ENCODE measurements at regions not wholly inside any gene's neighbourhood (a gene's known extent, or its start where the extent isn't known, plus 50 kb on each side); places are given as distances from the start of the nearest gene placed in this dataset.

DNA sequence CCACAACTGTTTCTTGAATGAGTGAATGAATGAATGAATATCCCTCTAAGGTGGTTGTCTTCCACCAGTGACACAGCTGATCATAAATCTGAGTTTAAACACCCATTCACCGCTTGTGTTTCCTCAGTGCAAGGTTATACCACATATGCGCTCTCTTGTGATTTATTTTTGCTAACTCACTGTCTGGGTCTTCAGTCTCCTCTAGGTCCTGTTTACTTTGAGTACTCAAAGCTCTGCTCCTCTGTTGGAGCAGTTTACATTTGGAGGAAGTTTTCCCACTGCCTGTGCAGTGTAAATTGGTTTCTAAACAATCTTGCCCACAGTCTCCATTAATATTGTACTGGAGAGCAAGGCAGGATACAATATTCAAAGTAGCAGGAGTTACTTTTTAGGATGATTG is 212.6 kb upstream of the JADE1 start:
- no peak overlapping the region for H3K4me2 ChIP-seq (ENCODE audit: insufficient read depth, low read length, poor library complexity, severe bottlenecking)
- DNase-seq (ENCODE audit: low spot score) = no peak
- H3K23ac ChIP-seq (ENCODE audit: low read depth, low read length, poor library complexity) = no peak overlapping the region
- H3K14ac ChIP-seq (ENCODE audit: low read length) = no peak overlapping the region
- no peak overlapping the region for H2BK5ac ChIP-seq (ENCODE audit: low read length)
- WGBS, 2 donors (ENCODE audit: extremely low coverage in 2 of 2, insufficient read length in 2 of 2, insufficient replicate concordance in 1 of 2) = no CpG with 5 or more reads among the region's 2 CpGs
- no peak overlapping the region for H2AK5ac ChIP-seq (ENCODE audit: low read depth, low read length)
- no peaks in the 10 kb centered on the region for H3K79me1 ChIP-seq (ENCODE audit: low read depth, low read length)
- H3K9ac ChIP-seq (ENCODE audit: low read depth, low read length, poor library complexity) = no peak overlapping the region
- no peak overlapping the region for H3K4me3 ChIP-seq (ENCODE audit: low read length in 2 of 2)
- no peak overlapping the region for H2BK15ac ChIP-seq (ENCODE audit: low read length)
- peaks cover 0 to 5% of the 10 kb centered on the region in 2 donors for H3K9me3 ChIP-seq (replicated peaks in 1 of 2; ENCODE audit: control insufficient read depth in 2 of 2, insufficient read depth in 1 of 2, low read depth in 1 of 2, low read length in 2 of 2)
- no peak overlapping the region for H4K91ac ChIP-seq (ENCODE audit: low read depth, low read length, poor library complexity)
- no peak overlapping the region for H2BK12ac ChIP-seq (ENCODE audit: low read length)
- H3K27ac ChIP-seq (replicated peaks; ENCODE audit: low read length) = no peak overlapping the region
- no peak overlapping the region for H3K18ac ChIP-seq (ENCODE audit: low read length)
- H2BK120ac ChIP-seq (ENCODE audit: low read depth, low read length) = no peak overlapping the region
- H2AFZ ChIP-seq (ENCODE audit: low read length) = no peak overlapping the region
- no peak overlapping the region for H3K4ac ChIP-seq (ENCODE audit: low read length)
- no peaks in the 10 kb centered on the region for H3K27me3 ChIP-seq (ENCODE audit: control insufficient read depth in 3 of 3, insufficient read depth in 3 of 3, low read depth in 1 of 3, low read length in 3 of 3)
- no peaks in the 10 kb centered on the region for H3K36me3 ChIP-seq (replicated peaks in 1 of 2; ENCODE audit: control insufficient read depth in 2 of 2, insufficient read depth in 2 of 2, low read length in 2 of 2)
- H4K8ac ChIP-seq (ENCODE audit: low read depth, low read length) = no peak overlapping the region
- H3K4me1 ChIP-seq (ENCODE audit: control insufficient read depth in 2 of 2, insufficient read depth in 1 of 2, low read depth in 1 of 2, low read length in 2 of 2) = peaks cover 15 to 16% of the 10 kb centered on the region in 2 donors

DNA sequence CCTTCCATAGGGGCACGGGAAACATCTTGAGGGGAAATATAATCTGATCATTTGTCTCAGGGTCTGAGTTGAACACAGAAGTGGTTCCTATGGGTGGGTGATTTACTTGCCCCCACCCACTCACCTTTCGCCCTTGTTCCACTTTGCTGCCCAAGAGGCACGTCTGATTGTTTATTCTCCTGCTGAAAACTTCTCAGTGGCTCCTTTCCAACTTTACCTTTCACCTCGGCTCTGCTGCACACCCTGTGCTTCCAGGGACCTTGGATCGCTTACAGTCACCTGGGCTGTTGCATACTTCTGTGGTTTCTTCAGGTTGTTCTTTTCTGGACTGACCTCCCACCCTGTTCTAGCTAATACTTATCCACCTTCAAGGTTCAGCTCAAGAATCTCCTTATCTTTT is 213.4 kb upstream of the JADE1 start:
- no peak overlapping the region for H2BK5ac ChIP-seq (ENCODE audit: low read length)
- no peaks in the 10 kb centered on the region for H3K79me1 ChIP-seq (ENCODE audit: low read depth, low read length)
- WGBS, 2 donors (ENCODE audit: extremely low coverage in 2 of 2, insufficient read length in 2 of 2, insufficient replicate concordance in 1 of 2) = no CpG with 5 or more reads among the region's 5 CpGs

GRCh38 chr4:128591482-128591881 is 218.0 kb upstream of the JADE1 start:
- Histone ChIP-seq H2BK12ac (ENCODE audit: low read length) (no peak overlapping the region), H3K18ac (ENCODE audit: low read length) (no peak overlapping the region), H2AK5ac (ENCODE audit: low read depth, low read length) (no peak overlapping the region), H3K36me3 (replicated peaks in 1 of 2; ENCODE audit: control insufficient read depth in 2 of 2, insufficient read depth in 2 of 2, low read length in 2 of 2) (no peaks in the 10 kb centered on the region), H3K9ac (ENCODE audit: low read depth, low read length, poor library complexity) (no peak overlapping the region), H2BK15ac (ENCODE audit: low read length) (no peak overlapping the region), H3K4ac (ENCODE audit: low read length) (no peak overlapping the region), H3K23ac (ENCODE audit: low read depth, low read length, poor library complexity) (no peak overlapping the region), H2BK120ac (ENCODE audit: low read depth, low read length) (no peak overlapping the region), H4K91ac (ENCODE audit: low read depth, low read length, poor library complexity) (no peak overlapping the region), H4K8ac (ENCODE audit: low read depth, low read length) (no peak overlapping the region), H3K14ac (ENCODE audit: low read length) (no peak overlapping the region), H3K79me1 (ENCODE audit: low read depth, low read length) (no peaks in the 10 kb centered on the region), H3K27ac (replicated peaks; ENCODE audit: low read length) (no peak overlapping the region), H3K4me3 (ENCODE audit: low read length in 2 of 2) (no peak overlapping the region), H3K27me3 (ENCODE audit: control insufficient read depth in 3 of 3, insufficient read depth in 3 of 3, low read depth in 1 of 3, low read length in 3 of 3) (no peaks in the 10 kb centered on the region), H3K4me1 (ENCODE audit: control insufficient read depth in 2 of 2, insufficient read depth in 1 of 2, low read depth in 1 of 2, low read length in 2 of 2) (no peaks in the 10 kb centered on the region), H3K9me3 (replicated peaks in 1 of 2; ENCODE audit: control insufficient read depth in 2 of 2, insufficient read depth in 1 of 2, low read depth in 1 of 2, low read length in 2 of 2) (peaks cover 0 to 3% of the 10 kb centered on the region in 2 donors), H2AFZ (ENCODE audit: low read length) (no peak overlapping the region), H3K4me2 (ENCODE audit: insufficient read depth, low read length, poor library complexity, severe bottlenecking) (no peak overlapping the region), H2BK5ac (ENCODE audit: low read length) (no peak overlapping the region)
- no peak for DNase-seq (ENCODE audit: low spot score)
- WGBS, 2 donors (ENCODE audit: extremely low coverage in 2 of 2, insufficient read length in 2 of 2, insufficient replicate concordance in 1 of 2) = no CpG with 5 or more reads among the region's 9 CpGs

More for the DNA sequence above, 213.4 kb upstream of the JADE1 start:
- H3K4ac ChIP-seq (ENCODE audit: low read length) = no peak overlapping the region
- peaks cover 8 to 9% of the 10 kb centered on the region in 2 donors for H3K4me1 ChIP-seq (ENCODE audit: control insufficient read depth in 2 of 2, insufficient read depth in 1 of 2, low read depth in 1 of 2, low read length in 2 of 2)
- H3K18ac ChIP-seq (ENCODE audit: low read length) = no peak overlapping the region
- peaks cover 0 to 5% of the 10 kb centered on the region in 2 donors for H3K9me3 ChIP-seq (replicated peaks in 1 of 2; ENCODE audit: control insufficient read depth in 2 of 2, insufficient read depth in 1 of 2, low read depth in 1 of 2, low read length in 2 of 2)
- no peak overlapping the region for H3K14ac ChIP-seq (ENCODE audit: low read length)
- H2BK12ac ChIP-seq (ENCODE audit: low read length) = no peak overlapping the region
- H3K9ac ChIP-seq (ENCODE audit: low read depth, low read length, poor library complexity) = no peak overlapping the region
- no peak overlapping the region for H4K8ac ChIP-seq (ENCODE audit: low read depth, low read length)
- H3K23ac ChIP-seq (ENCODE audit: low read depth, low read length, poor library complexity) = no peak overlapping the region
- no peak overlapping the region for H2AK5ac ChIP-seq (ENCODE audit: low read depth, low read length)
- H3K27me3 ChIP-seq (ENCODE audit: control insufficient read depth in 3 of 3, insufficient read depth in 3 of 3, low read depth in 1 of 3, low read length in 3 of 3) = no peaks in the 10 kb centered on the region
- no peak overlapping the region for H4K91ac ChIP-seq (ENCODE audit: low read depth, low read length, poor library complexity)
- no peak overlapping the region for H3K27ac ChIP-seq (replicated peaks; ENCODE audit: low read length)
- DNase-seq (ENCODE audit: low spot score) = no peak
- no peak overlapping the region for H3K4me3 ChIP-seq (ENCODE audit: low read length in 2 of 2)
- H2AFZ ChIP-seq (ENCODE audit: low read length) = no peak overlapping the region
- H2BK15ac ChIP-seq (ENCODE audit: low read length) = no peak overlapping the region
- H3K36me3 ChIP-seq (replicated peaks in 1 of 2; ENCODE audit: control insufficient read depth in 2 of 2, insufficient read depth in 2 of 2, low read length in 2 of 2) = no peaks in the 10 kb centered on the region
- no peak overlapping the region for H3K4me2 ChIP-seq (ENCODE audit: insufficient read depth, low read length, poor library complexity, severe bottlenecking)
- H2BK120ac ChIP-seq (ENCODE audit: low read depth, low read length) = no peak overlapping the region

- Histone ChIP-seq H3K4me1 (ENCODE audit: control insufficient read depth in 2 of 2, insufficient read depth in 1 of 2, low read depth in 1 of 2, low read length in 2 of 2) (no peaks in the 10 kb centered on the region), H2BK5ac (ENCODE audit: low read length) (no peak overlapping the region), H3K4ac (ENCODE audit: low read length) (no peak overlapping the region), H3K23ac (ENCODE audit: low read depth, low read length, poor library complexity) (no peak overlapping the region), H3K27me3 (ENCODE audit: control insufficient read depth in 3 of 3, insufficient read depth in 3 of 3, low read depth in 1 of 3, low read length in 3 of 3) (no peaks in the 10 kb centered on the region), H2BK12ac (ENCODE audit: low read length) (no peak overlapping the region), H3K14ac (ENCODE audit: low read length) (no peak overlapping the region), H3K18ac (ENCODE audit: low read length) (no peak overlapping the region), H2BK15ac (ENCODE audit: low read length) (no peak overlapping the region), H2BK120ac (ENCODE audit: low read depth, low read length) (no peak overlapping the region), H3K4me3 (ENCODE audit: low read length in 2 of 2) (no peak overlapping the region), H2AFZ (ENCODE audit: low read length) (peak overlapping the region; percentile 43), H3K9ac (ENCODE audit: low read depth, low read length, poor library complexity) (no peak overlapping the region), H3K27ac (replicated peaks; ENCODE audit: low read length) (no peak overlapping the region), H3K9me3 (replicated peaks in 1 of 2; ENCODE audit: control insufficient read depth in 2 of 2, insufficient read depth in 1 of 2, low read depth in 1 of 2, low read length in 2 of 2) (peaks cover 0 to 3% of the 10 kb centered on the region in 2 donors), H3K36me3 (replicated peaks in 1 of 2; ENCODE audit: control insufficient read depth in 2 of 2, insufficient read depth in 2 of 2, low read length in 2 of 2) (no peaks in the 10 kb centered on the region), H2AK5ac (ENCODE audit: low read depth, low read length) (no peak overlapping the region), H3K4me2 (ENCODE audit: insufficient read depth, low read length, poor library complexity, severe bottlenecking) (no peak overlapping the region), H4K8ac (ENCODE audit: low read depth, low read length) (no peak overlapping the region), H3K79me1 (ENCODE audit: low read depth, low read length) (no peaks in the 10 kb centered on the region), H4K91ac (ENCODE audit: low read depth, low read length, poor library complexity) (no peak overlapping the region)
- no peak for DNase-seq (ENCODE audit: low spot score)
- WGBS, 2 donors (ENCODE audit: extremely low coverage in 2 of 2, insufficient read length in 2 of 2, insufficient replicate concordance in 1 of 2) = no CpG with 5 or more reads among the region's 3 CpGs
Observed at GRCh38 chr4:128590773-128591172, 218.7 kb upstream of the JADE1 start.

Measured in neuronal stem cell (in vitro differentiated cells).